Stimulated activated CD8-positive, alpha-beta memory T cell treated with anti-CD3 and anti-CD28 coated beads, Interleukin-4, amount 100 ng/mL, for 4 hours (primary cell): ENCODE measurements at regions not wholly inside any gene's neighbourhood (a gene's known extent, or its start where the extent isn't known, plus 50 kb on each side); places are given as distances from the start of the nearest gene placed in this dataset.

Source experiments
- DNase-seq, 2 donors: peaks; one replicate each; pipeline ENCODE4 v3.0.0-alpha.2; 2020; ENCODE audit warnings: low read depth in 2 of 2, low spot score in 1 of 2

DNA sequence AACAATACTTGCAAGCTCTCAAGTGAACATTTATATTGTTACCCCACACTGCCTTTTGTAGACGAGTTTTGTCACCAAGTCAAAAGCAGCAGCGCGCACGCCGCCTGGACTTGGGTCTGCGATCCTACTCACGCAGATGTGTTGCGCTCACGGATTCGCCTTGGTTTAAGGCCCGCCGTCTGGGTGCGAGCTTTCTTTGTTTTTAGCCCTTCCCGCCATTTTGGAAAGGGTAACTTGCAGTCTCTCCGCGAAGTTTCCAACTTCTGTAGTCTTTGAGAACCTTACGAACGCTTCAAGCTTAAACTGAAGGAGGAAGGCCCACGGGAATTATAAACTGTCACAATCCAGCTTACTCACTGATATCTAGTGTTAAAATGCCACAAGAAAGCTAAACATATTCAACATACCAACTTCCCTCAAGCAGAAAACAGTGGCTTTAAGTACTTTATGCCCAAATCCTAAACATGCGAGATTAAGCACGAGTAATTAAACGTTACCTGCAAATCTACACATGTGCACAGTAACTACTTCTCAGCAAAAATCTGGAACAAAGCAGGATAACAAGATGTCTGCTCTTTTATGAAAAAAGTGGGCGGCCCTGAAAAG, 80.4 kb upstream of the BTN3A2 start:
- DNase-seq, result no peak

DNA sequence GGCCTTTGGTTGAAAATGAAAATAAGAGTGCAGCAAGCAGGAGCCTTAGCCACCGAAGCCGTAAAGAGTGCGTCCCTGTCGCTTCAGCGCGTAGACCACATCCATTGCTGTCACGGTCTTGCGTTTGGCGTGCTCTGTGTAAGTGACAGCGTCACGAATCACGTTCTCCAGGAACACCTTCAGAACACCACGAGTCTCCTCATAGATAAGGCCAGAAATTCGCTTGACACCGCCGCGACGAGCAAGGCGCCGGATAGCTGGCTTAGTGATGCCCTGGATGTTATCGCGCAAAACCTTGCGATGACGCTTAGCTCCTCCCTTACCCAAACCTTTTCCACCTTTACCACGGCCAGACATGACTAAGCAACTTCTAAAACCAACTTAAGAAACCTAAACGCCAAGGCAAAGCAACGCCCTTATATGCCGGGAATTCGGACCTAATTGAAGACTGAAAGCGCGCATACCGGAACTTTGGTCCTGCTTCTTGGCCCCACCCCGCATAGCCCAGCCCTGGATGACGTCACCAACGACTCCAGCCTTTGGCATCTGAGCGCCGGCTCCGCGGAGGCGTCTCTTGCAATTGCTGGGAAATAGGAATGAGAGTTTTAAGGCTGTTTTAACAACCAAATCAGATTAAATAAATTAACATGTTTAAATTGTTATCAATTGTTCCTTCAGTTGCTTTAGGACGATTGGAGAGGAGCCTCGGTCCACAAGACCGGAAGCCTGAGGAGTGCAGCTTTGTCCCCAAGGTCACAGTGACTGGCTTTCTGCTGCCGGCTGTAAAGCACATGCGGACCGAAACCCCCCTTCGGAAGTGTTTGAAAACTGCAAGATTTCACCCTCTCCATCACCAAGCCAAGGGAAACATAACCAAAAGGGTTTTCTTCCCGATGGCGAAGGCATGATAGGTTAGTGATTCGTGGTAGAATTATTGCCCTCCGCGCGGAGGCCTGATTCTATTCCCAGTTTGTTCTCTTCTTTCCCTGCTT, 79.6 kb upstream of the BTN3A2 start:
- DNase-seq, result peak; percentile 90 to 91

DNA sequence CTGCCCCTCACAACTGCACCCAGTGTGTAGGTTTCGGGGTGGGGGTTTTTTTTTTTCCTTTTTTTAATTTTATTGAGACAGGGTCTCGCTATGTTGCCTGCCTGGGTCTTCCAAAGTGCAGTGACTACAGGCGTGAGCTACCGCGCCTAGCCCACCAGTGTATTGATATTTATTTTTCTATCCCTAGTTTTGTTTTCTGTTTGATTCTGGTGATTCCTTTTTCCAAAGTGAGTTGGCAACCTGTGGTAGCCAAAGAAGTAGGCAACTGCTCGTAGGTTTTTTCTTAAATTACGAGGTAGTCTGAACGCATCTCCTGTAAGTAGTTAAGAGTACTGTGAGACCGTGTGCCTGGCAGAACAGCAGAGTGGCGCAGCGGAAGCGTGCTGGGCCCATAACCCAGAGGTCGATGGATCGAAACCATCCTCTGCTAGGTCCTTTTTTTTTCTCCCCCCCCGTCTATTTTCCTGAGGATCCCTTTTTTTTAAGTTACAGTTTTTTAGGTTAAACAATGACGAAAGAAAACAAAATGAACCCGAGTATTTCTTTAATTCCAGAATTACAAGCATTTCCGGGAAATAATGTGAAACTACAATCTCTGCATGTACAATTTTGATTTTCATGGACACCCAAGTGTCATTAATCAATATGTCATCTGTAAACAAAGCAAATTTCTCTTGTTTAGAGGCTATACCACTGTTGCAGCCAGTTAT, 78.7 kb upstream of the BTN3A2 start:
- DNase-seq, result peak in 1 of 2 donors; percentile 54

DNA sequence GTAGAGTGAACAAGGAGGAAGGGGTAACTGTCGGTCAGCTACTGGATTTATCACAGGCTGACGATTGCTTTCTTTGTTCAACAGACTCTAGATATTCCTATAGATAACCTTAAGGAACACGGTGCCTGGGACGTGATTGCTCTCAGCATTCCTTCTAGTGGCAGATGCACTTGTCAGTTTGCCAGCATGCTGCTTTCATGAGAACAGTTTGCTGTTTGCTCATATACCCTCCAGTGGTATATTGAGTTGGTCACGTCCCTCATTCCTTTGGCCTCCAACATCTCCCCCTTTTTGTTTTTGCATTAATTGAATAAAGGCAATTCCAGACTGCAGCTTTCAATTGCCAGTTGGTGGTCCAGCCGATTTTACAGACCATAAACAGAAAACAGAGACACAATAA, 76.8 kb upstream of the BTN3A2 start:
- DNase-seq, result no peak

DNA sequence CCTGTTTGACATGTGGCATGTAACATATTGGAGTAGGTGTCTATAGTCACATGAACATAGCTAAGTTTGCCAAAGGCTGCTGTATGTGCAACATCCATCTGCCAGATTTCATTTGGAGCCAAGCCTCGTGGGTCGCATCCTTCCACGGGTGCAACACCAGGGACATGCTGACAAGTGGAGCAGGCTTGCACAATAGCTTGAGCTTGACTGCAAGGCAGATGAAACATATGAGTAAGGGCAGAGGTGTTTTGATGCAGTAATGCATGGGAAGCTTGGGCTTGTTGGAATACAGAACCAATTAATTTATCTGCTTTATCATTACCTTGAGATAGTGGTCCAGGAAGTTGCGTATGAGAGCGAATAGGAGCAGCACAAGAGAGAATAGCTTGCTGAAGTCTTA, 74.1 kb upstream of the BTN3A2 start:
- DNase-seq, result no peak

DNA sequence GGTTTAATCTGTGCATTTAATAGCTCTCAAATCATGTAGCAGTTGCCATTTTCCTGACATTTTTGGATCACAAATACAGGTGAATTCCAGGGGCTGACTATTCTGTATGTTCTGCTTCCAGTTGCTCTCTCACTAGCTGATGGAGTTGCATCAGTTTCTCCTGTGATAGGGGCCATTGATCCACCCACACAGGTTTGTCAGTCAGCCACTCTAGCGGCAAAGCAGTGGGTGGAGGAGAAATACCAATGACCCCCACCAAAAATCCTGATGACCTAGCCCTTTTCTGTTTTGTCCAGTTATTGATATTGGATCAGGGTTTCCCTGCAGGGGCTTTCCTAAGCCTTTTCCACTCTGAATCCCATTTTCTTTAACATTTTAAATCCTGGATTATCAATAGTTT, 72.3 kb upstream of the BTN3A2 start:
- DNase-seq, result no peak

DNA sequence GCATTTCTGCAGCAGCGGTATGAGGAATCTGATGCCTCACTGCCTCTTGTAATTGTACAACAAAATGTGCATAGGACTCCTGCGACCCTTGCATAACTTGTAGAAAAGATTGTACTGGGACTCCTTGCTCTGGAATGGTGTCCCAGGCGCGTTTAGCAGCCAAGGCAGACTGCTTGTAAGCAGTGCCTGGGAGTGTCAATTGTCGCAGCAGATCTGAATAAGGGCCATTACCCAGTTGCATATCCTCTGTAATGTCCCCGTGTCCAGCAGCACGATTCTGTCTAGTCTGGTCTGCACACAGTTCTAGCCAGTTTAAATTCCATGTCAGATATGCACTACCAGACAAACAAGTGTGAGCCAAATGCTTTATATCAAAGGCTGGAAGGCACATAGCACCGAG, 70.7 kb upstream of the BTN3A2 start:
- no peak for DNase-seq

DNA sequence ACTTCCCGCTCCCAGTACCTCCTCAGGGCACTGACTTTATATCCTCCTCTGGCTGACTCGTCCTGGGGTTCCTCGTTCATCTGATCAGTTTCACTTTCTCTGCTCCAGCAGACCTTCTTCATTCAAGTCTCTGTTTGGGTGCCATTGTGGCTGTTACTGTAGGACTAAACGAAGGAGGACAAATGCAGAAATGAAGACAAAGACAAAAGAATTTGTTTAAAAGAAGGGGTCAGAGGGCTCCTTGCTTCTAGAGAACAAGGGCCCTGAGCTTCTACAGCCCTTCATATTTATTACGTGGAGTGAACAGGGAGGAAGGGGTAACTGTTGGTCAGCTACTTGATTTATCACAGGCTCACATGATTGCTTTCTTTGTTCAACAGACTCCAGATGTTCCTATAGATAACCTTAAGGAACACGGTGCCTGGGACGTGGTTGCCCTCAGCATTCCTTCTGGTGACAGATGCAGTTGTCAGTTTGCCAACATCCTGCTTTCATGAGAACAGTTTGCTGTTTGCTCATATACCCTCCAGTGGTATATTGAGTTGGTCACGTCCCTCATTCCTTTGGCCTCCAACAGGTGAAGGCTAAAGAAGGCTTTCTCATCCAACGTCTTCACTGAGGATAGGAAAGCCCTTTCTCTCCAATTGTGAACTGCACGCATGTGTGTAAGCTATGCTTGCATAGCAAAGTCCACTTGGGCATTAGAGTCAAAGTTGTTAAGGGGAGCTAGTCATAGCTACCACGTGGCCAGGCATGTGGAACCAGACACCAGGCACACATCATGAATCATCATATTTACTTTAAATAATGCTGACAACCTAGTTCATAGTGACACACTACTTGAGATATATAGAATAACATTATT, 69.1 kb upstream of the BTN3A2 start:
- DNase-seq, result no peak

DNA sequence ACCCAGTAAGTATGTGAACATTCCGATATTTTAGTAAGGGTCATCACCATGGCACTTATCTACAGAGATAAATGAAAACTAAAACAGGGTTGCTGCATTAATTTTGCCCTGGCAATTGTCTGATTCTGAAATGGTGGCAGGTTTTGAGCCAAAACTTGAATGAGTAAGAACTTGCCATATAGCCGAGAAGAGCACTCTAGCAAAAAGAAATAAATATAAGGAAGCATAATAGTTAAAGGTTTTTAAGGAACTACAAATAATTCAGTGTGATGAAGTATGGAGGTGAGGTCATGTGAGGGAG, 68.5 kb upstream of the BTN3A2 start:
- no peak for DNase-seq

DNA sequence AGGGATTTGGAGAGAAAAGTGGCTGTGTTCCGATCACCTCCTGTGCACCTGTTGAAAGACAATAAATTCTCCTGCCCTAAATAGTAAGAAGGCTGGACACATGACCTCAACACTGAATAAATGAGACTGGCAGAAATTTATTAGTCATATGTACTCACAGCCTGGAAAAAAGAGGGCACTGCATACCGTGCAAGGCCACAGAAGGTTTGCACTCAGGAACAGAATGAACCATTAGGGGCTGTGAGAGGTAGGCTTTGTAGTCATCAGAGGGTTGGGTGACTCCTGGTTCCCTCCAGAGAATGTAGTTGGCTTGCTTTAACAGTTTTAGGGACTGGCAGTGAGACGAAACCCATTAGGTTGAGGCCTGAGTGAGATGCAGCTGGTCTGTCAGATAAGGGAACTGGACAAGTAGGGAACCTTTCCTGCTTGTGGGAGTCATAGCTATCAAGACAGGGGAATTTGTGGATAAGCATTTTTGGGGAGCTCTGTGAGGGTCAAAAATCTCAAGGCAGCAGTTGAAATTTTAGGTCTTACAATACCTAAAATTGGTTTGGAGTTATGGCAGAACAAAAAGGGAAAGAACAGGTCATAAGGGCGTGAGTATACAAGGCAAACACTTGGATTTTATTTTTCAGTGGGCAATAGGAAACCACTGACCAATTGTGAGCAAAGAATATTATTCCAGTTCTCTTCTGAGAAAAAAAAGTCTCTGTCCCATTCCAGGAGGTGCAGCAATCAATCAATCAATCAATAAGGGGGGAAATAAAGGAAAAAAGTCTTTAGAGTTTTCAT, 67.9 kb upstream of the BTN3A2 start:
- no peak for DNase-seq

DNA sequence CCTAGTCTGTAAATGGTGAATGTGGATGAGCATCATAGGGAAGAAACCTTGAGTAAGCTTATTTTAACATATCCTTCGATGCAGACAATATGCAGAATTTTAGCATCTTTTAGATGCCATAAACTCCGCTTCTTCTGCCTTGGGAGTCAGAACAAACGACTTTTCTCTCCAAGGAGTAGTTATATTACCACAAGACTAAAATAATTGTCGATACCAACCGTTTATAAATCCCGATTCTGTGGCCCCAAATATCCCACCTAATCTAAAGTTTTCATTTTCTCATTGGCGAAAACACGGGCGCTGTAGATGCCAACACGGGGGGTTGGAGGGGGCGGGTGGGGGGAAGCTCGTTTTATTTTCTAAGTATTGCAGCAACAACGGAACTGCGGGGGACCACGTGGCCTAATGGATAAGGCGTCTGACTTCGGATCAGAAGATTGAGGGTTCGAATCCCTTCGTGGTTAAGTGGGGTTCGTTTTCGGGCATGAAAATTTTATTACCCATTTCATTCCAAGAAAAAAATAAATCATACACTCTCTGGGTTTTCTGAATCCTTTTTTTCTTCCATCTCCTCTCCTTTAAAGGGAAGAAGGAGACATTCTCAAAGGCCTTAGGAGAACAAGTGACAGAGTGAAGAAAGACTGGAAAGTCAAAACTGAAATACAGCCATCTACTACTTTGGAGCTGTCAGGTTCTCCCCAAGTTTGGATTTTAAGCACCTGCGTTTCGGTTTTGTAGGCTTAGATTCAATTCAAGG, 65.5 kb upstream of the BTN3A2 start:
- no peak for DNase-seq

DNA sequence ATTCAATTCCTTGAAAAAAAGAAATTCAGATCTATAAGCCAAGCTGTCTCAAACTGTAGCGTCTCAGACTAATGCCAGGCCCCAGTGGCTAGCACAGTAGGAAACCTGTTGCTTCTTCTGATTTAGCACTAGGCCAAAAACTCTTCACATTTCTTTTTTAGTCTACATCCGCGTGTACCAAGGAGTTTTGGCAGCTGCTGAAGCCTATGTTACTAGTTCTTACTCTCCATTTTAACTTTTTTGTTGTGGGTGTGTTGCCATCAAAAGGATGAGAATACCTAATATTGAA, 65.0 kb upstream of the BTN3A2 start:
- DNase-seq, result no peak

DNA sequence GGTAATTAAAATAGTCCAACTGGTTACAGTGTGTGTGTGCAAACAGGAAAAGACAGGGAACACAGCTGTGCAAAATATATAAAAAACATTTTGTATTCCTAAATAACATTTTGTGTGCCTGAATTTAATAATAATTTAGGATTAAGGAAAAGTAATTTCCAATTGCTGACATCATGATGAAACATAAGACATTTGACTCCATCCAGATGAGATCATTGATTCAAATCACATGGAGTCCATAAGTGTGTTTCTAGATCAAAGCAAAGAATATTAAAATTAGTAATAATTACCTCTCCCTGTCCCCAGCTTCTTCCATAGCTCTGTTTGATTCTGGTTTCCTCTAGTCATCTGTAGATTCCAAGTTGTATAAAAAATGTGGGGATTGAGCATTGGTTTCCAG, 64.6 kb upstream of the BTN3A2 start:
- DNase-seq, result no peak

DNA sequence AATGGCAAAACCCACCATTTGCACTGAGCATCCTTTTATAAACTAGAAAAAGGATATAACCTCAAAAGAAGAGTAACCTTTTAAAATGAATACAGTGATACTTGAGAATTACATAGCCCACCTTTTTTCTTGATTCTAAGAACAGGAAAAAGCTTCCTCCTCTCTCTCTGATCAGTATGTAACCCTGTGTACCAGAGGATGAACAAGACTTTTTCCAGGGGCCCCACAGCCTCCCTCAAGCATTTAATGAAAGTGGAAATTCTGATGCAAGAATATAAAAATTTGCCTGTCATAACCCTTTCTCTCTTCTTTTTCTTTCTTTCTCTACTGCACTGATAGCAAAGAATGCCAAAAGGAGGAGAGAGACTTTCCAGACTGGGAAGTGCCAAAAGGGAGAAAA, 64.2 kb upstream of the BTN3A2 start:
- DNase-seq, result no peak

DNA sequence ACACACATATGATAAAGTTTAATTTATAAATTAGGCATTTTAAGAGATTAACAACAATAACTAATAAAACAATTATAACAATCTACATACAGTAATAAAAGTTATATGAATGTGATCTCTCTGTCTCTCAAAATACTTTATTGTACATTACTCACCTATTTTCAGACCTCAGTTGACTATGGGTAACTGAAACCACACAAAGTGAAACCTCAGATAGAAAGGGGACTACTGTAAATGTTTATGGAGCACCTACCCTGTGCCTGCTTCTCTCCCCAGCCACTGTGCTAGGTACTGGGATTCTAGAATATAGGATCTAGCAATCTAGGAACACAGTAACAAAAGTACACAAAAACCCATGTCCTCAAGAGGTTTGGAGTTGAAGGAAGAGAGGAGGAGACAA, 63.4 kb upstream of the BTN3A2 start:
- DNase-seq, result no peak

DNA sequence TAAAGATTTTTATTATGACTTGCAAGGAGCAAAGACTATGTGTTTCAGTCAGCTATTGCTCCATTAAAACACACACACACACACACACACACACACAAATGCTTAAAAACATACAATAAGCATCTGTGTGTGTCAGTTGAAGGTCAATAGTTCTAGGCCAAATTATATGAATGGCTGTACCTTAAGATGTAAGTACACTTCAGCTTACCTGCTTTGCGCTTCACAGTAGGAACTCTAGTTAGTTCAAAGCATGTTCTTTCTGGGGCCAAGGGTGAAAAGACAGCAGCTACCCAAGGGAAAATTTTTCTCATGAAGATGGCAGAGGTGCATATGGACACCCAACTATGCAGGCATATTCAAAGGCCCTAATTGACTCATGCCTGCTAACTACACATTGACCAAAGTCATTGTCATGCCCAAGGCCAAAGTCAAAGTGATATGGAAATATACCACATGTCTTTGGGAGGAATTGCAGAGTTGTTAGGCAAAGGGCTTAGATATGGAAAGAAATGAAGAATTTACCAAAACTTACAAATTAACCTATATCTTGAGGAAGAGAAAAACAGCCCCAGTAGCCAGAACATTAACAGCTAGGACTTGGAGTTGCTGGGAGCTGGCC, 61.9 kb upstream of the BTN3A2 start:
- no peak for DNase-seq

DNA sequence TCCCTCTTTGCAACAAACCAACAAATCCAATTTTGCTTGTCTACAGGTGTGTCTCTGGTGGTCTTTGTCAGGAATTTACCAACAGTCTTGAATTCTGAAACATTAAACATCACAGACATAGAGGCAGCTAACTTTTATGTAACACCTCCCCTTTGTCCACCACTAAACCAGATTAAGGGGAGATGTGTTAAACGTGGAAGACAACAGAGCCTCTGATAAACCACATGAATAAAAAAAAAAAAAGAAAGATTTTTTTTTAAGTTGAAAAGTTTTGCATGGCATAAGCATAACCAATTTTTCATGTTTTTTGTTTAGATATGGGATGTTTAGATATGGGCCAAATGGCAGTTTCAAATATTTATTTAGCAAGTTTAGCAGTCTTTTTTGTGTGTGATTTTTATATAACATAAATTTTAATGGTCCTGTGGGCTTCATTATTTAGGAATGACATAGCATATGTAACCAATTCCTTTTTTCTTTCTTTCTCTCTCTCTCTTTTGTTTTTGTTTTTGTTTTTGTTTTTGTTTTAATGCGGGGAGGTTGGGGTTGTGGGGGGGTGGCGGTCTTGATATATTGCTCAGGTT, 60.7 kb upstream of the BTN3A2 start:
- DNase-seq, result no peak

DNA sequence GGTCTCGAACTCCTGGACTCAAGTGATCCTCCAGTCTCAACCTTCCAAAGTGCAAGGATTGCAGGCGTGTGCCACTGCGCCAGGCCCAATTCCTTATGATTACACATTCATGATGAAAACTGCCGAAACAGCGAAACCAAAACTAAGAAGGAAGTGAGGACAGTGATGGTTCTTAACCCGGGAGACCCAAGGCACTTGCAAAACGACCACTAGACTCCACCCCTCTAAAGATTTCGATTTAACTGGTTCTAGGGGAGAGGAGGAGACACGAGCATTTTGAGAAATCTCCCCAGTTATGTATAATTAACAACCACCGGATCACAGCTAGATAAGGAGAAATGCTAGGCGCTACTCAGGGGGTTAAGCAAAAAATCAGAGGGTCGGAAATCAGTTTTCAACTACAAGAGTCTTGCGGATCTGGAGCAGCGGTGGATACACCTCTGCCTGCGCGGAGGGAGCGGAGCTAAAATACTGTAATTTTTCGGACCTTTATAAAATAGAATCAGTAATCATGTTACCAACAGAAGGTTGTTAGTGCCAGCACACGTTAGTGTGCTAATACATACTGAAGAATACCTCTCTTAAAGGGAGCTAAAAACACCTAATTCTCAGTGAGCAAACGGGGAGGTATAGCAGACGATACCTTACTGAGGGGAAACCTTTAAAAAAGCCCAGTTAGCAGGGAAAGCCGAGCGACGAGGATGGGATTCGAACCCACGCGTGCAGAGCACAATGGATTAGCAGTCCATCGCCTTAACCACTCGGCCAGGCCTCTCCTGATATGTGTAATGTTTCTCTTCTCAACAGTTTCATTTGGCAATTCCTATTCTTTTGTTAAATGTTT, 60.0 kb upstream of the BTN3A2 start:
- peak; percentile 40 to 42 for DNase-seq
